HCT116 (cell line): ENCODE measurements at regions not wholly inside any gene's neighbourhood (a gene's known extent, or its start where the extent isn't known, plus 50 kb on each side); places are given as distances from the start of the nearest gene placed in this dataset.
A peak's percentile ranks its signal among the peaks of the same experiment; 100 is the strongest.

ENCODE experiments used
- ATAC-seq: fragments of 200-7000 bp; cut with Tn5 transposase; 2 replicates; pipeline ENCODE4 v1.9.1; 2020; ENCODE audit warnings: mild to moderate bottlenecking, moderate library complexity
- BruUV-seq: library from RNA; stranded (reverse); fragments of 400-500 nt; replicated peaks from 2 replicates; lab custom pipeline; 2021; lab: Mats Ljungman, UMichigan
- CTCF ChIA-PET: fragments of 300-600 bp; sonication (Branson Sonifier 250); formaldehyde crosslinking; loops from one replicate; lab custom pipeline; 2021; ENCODE audit warnings: antibody characterized with exemption; lab: Charles Lee
- POLR2A ChIA-PET: fragments of 300-600, 350-600 bp; sonication (Branson Sonifier 250); formaldehyde crosslinking; loops from one replicate; lab custom pipeline; 2021; ENCODE audit warnings: antibody characterized with exemption; lab: Charles Lee
- RAD21 ChIA-PET, 2 experiments: fragments of 300-600 bp; sonication (Branson Sonifier 250); formaldehyde crosslinking; loops; one replicate each; lab custom pipeline; 2023; ENCODE audit warnings: low total read pairs in 2 of 2; ENCODE audit not compliant: uncharacterized antibody in 2 of 2, unreplicated experiment in 2 of 2, low non-redundant PET in 1 of 2; lab: Charles Lee
- DNase-seq: peaks from one replicate; pipeline ENCODE4 v3.0.0-alpha.2; 2010; ENCODE audit warnings: low read depth, low spot score
- H2AFZ ChIP-seq: fragments of 200-600 bp; shearing (Covaris generic), sonication (generic); 2 replicates; pipeline ENCODE4 v1.6.1; 2017; ENCODE audit warnings: low read depth, mixed run types, mixed read lengths, antibody characterized with exemption, low read length; ENCODE audit not compliant: poor library complexity, severe bottlenecking
- H3K27ac ChIP-seq: 2 replicates; pipeline ENCODE4 v1.5.1; 2012; ENCODE audit warnings: low read depth, low read length
- H3K27me3 ChIP-seq: fragments of 200-600 bp; sonication (generic); 2 replicates; pipeline ENCODE4 v1.6.1; 2016; ENCODE audit warnings: mixed run types, low read length, mixed read lengths; ENCODE audit not compliant: insufficient read depth
- H3K36me3 ChIP-seq, 2 experiments: fragments of 200-500 bp in 1 of 2; fragments of 200-600 bp in 1 of 2; sonication (Bioruptor generic) in 1 of 2; sonication (generic) in 1 of 2; 2 replicates each; pipeline versions ENCODE4 v1.5.1 to v1.6.1; 2014 to 2016; ENCODE audit warnings: low read length in 2 of 2, inconsistent platforms in 1 of 2, mixed read lengths in 1 of 2, mixed run types in 1 of 2; ENCODE audit not compliant: insufficient read depth in 2 of 2, control insufficient read depth in 1 of 2
- H3K4me1 ChIP-seq, 2 experiments: fragments of 200-600 bp in 1 of 2; sonication (generic) in 1 of 2; 2 replicates each; pipeline versions ENCODE4 v1.5.1 to v1.6.1; 2012 to 2017; ENCODE audit warnings: low read length in 2 of 2, inconsistent platforms in 1 of 2, mild to moderate bottlenecking in 1 of 2, mixed read lengths in 1 of 2, mixed run types in 1 of 2, moderate library complexity in 1 of 2; ENCODE audit not compliant: insufficient read depth in 2 of 2, control insufficient read depth in 1 of 2
- H3K4me2 ChIP-seq: fragments of 200-600 bp; sonication (generic); 2 replicates; pipeline ENCODE4 v1.6.1; 2017; ENCODE audit warnings: mixed run types, low read length, mixed read lengths
- H3K4me3 ChIP-seq, 2 experiments: fragments of 200-600 bp in 1 of 2; sonication (generic) in 1 of 2; replicated peaks in 1 of 2; 2 replicates each; pipeline ENCODE4 v1.5.1; 2011 to 2016; ENCODE audit warnings: low read length in 2 of 2, control low read depth in 1 of 2, low read depth in 1 of 2, mild to moderate bottlenecking in 1 of 2, mixed read lengths in 1 of 2, mixed run types in 1 of 2
- H3K79me2 ChIP-seq: fragments of 200-600 bp; sonication (generic); 2 replicates; pipeline ENCODE4 v1.6.1; 2017; ENCODE audit warnings: mild to moderate bottlenecking, mixed run types, low read length, moderate library complexity, mixed read lengths; ENCODE audit not compliant: insufficient read depth
- H3K9ac ChIP-seq: fragments of 200-600 bp; sonication (generic); 2 replicates; pipeline ENCODE4 v1.6.1; 2016; ENCODE audit warnings: low read length, mixed read lengths
- H3K9me2 ChIP-seq: fragments of 200-600 bp; sonication (generic), shearing (Covaris generic); 2 replicates; pipeline ENCODE4 v1.6.1; 2017; ENCODE audit warnings: mixed run types, mild to moderate bottlenecking, moderate library complexity; ENCODE audit not compliant: insufficient read depth
- H3K9me3 ChIP-seq, 2 experiments: fragments of 200-500 bp in 1 of 2; fragments of 200-600 bp in 1 of 2; sonication (Bioruptor generic) in 1 of 2; sonication (generic) in 1 of 2; 2 replicates each; pipeline ENCODE4 v1.6.1; 2014 to 2017; ENCODE audit warnings: low read length in 2 of 2, mixed read lengths in 2 of 2, inconsistent platforms in 1 of 2, low read depth in 1 of 2, mild to moderate bottlenecking in 1 of 2, mixed run types in 1 of 2, moderate library complexity in 1 of 2; ENCODE audit not compliant: control insufficient read depth in 1 of 2, insufficient read depth in 1 of 2
- H4K20me1 ChIP-seq: fragments of 200-600 bp; sonication (generic), shearing (Covaris generic); 2 replicates; pipeline ENCODE4 v1.6.1; 2017; ENCODE audit warnings: mixed run types, mild to moderate bottlenecking, moderate library complexity; ENCODE audit not compliant: insufficient read depth
- CBX3 ChIP-seq: IDR thresholded peaks from 2 replicates; pipeline ENCODE4 v1.6.1; 2012; ENCODE audit warnings: low read depth
- RAD21 ChIP-seq: IDR thresholded peaks from 2 replicates; pipeline ENCODE4 v1.6.1; 2012; ENCODE audit warnings: low read depth, mild to moderate bottlenecking
- SIN3A ChIP-seq: IDR thresholded peaks from 2 replicates; pipeline ENCODE4 v1.6.1; 2012; ENCODE audit warnings: low read depth
- YY1 ChIP-seq: IDR thresholded peaks from 2 replicates; pipeline ENCODE4 v1.6.1; 2011; ENCODE audit warnings: low read length, low read depth, moderate library complexity, mild to moderate bottlenecking; ENCODE audit not compliant: insufficient replicate concordance; ENCODE audit errors: extremely low read depth
- ZNF274 ChIP-seq: fragments of 200-500 bp; sonication (Bioruptor generic); IDR thresholded peaks from 2 replicates; pipeline ENCODE4 v1.6.1; 2014; ENCODE audit warnings: mild to moderate bottlenecking, low read depth, low read length, inconsistent platforms
- intact Hi-C: fragments of 100-400 bp; cut with micrococcal nuclease; formaldehyde crosslinking; loops from 2 replicates; pipeline ENCODE4 v1.10.0; 2022
- TF ChIP-seq, protein P1 (sequence below): IDR thresholded peaks from 2 replicates; pipeline ENCODE4 v1.6.1; 2012
- TF ChIP-seq, protein P2 (sequence below), 3 experiments: fragments of 200-600 bp in 1 of 3; sonication (generic) in 1 of 3; IDR thresholded peaks in 2 of 3; conservative IDR thresholded peaks in 1 of 3; 2 replicates each; pipeline ENCODE4 v1.5.1; 2012 to 2017; ENCODE audit warnings: low read depth in 2 of 3, low read length in 2 of 3, antibody characterized with exemption in 1 of 3, borderline replicate concordance in 1 of 3, control low read depth in 1 of 3, mild to moderate bottlenecking in 1 of 3, mixed read lengths in 1 of 3, mixed run types in 1 of 3, moderate library complexity in 1 of 3; ENCODE audit not compliant: insufficient read depth in 1 of 3

DNA sequence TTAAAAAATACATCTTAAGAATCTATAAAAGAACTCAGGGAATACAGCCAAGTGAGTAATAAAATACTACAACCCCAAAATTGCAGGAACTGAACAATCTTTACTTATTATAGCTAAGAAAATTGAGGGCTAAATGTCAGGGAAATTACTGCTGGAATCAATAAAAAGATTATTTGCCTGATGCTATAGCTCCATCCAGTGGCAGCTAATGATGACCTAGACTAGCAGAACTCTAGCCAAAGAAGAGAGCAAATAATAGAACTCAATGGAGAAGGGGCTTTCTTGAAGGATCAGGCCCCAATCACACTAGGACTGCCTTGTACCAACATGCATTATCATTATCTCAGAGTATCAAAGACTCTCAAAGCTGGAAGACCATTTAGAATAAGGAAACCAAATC is 85.0 kb upstream of the FAM241A start:
- Histone ChIP-seq H3K9me3 (no peaks in the 10 kb centered on the region), H3K4me3 (no peak overlapping the region), H3K4me1 (peaks cover 0 to 7% of the 10 kb centered on the region in 2 experiments; a peak in 1 of 4 replicates), H3K4me2 (no peak overlapping the region), H3K36me3 (no peaks in the 10 kb centered on the region)
- TF ChIP-seq, protein P1, sequence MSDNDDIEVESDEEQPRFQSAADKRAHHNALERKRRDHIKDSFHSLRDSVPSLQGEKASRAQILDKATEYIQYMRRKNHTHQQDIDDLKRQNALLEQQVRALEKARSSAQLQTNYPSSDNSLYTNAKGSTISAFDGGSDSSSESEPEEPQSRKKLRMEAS, result no peak
- TF ChIP-seq SIN3A (no peak), YY1 (no peak), CBX3 (0 out of 2 replicates have a peak, but pooled peaks have one; percentile 27), ZNF274 (no peak), RAD21 (peak; percentile 87)
- TF ChIP-seq, protein P2, sequence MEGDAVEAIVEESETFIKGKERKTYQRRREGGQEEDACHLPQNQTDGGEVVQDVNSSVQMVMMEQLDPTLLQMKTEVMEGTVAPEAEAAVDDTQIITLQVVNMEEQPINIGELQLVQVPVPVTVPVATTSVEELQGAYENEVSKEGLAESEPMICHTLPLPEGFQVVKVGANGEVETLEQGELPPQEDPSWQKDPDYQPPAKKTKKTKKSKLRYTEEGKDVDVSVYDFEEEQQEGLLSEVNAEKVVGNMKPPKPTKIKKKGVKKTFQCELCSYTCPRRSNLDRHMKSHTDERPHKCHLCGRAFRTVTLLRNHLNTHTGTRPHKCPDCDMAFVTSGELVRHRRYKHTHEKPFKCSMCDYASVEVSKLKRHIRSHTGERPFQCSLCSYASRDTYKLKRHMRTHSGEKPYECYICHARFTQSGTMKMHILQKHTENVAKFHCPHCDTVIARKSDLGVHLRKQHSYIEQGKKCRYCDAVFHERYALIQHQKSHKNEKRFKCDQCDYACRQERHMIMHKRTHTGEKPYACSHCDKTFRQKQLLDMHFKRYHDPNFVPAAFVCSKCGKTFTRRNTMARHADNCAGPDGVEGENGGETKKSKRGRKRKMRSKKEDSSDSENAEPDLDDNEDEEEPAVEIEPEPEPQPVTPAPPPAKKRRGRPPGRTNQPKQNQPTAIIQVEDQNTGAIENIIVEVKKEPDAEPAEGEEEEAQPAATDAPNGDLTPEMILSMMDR (IDR thresholded peaks at IDR 0.05 in 2 of 3, conservative IDR thresholded peaks at IDR 0.05 in 1 of 3; ENCODE audit: borderline replicate concordance in 1 of 3, insufficient read depth in 1 of 3, low read depth in 2 of 3, low read length in 2 of 3), result peak; percentile 68 to 77 (median 72)
- TF ChIP-seq, all 23 proteins: peak for 3
- ChIA-PET RAD21 (interaction anchor here (0.6 to 1.1 kb wide), 4 partner anchors 117 to 705 kb away, joined by 3 to 6 read pairs (median 4); no protein-coding TSS in a partner anchor), POLR2A (no interaction called here), CTCF (interaction anchor here (0.6 to 1.3 kb wide), 17 partner anchors 10 to 463 kb away, joined by 3 to 30 read pairs (median 4); no protein-coding TSS in a partner anchor)
- no peaks in the 10 kb centered on the region for H3K9me2 ChIP-seq
- no peak overlapping the region for H3K27ac ChIP-seq
- H3K79me2 ChIP-seq, result no peaks in the 10 kb centered on the region
- peak; percentile 33 for DNase-seq
- peak; percentile 81 for ATAC-seq
- no peaks in the 10 kb centered on the region for H4K20me1 ChIP-seq
- no peaks in the 10 kb centered on the region for H3K27me3 ChIP-seq
- peak overlapping the region; percentile 52 for H2AFZ ChIP-seq
- intact Hi-C loops, result loop anchor here (2.0 kb wide), 1 partner anchor 417 kb away; no protein-coding TSS in a partner anchor
- no TSS peak for BruUV-seq
- no peak overlapping the region for H3K9ac ChIP-seq
